ENCODE measurements at regions not wholly inside any gene's neighbourhood (a gene's known extent, or its start where the extent isn't known, plus 50 kb on each side); places are given as distances from the start of the nearest gene placed in this dataset.

- Mint-ChIP-seq H3K36me3 (no peaks in the 10 kb centered on the region), H3K27me3 (ENCODE audit: low read depth in 3 of 3) (peaks cover under 1 to 2% (median 1%) of the 10 kb centered on the region in 3 donors), H3K4me3 (no peak overlapping the region), H3K27ac (no peak overlapping the region), H3K9me3 (peaks cover 0 to 7% (median 3%) of the 10 kb centered on the region in 7 donors), H3K4me1 (no peaks in the 10 kb centered on the region)
- Histone ChIP-seq H3K9ac (ENCODE audit: insufficient read depth, low read length, poor library complexity, severe bottlenecking) (no peak overlapping the region), H3K79me2 (ENCODE audit: insufficient read depth, low read length) (no peaks in the 10 kb centered on the region), H3K4me3 (replicated peaks in 1 of 3; ENCODE audit: low read depth in 2 of 3, low read length in 3 of 3) (no peak overlapping the region), H3K27ac (ENCODE audit: low read depth in 1 of 2, low read length in 2 of 2) (no peak overlapping the region), H3K27me3 (ENCODE audit: control insufficient read depth in 2 of 2, insufficient read depth in 2 of 2, low read length in 2 of 2) (no peaks in the 10 kb centered on the region), H3K4me1 (ENCODE audit: control insufficient read depth in 1 of 2, insufficient read depth in 2 of 2, low read length in 2 of 2) (no peaks in the 10 kb centered on the region), H4K20me1 (ENCODE audit: insufficient read depth, low read length) (no peaks in the 10 kb centered on the region), H3K4me2 (replicated peaks; ENCODE audit: extremely low read depth, low read length, poor library complexity, severe bottlenecking) (no peak overlapping the region), H3K36me3 (replicated peaks in 1 of 2; ENCODE audit: control insufficient read depth in 1 of 2, insufficient read depth in 2 of 2, low read length in 2 of 2) (no peaks in the 10 kb centered on the region), H2AFZ (ENCODE audit: insufficient read depth, low read depth, low read length, poor library complexity, severe bottlenecking) (no peak overlapping the region), H3K9me3 (replicated peaks in 1 of 2; ENCODE audit: control insufficient read depth in 1 of 2, insufficient read depth in 1 of 2, low read length in 2 of 2) (peaks cover 0 to 5% of the 10 kb centered on the region in 2 donors)
- TF ChIP-seq CTCF (IDR thresholded peaks at IDR 0.05) = no peak
- no peak for DNase-seq
- intact Hi-C loops (cut with micrococcal nuclease) = no loop called here
- 91% methylated on average over 6 of the region's 8 CpGs for WGBS (ENCODE audit: insufficient coverage)
These were observed 77.0 kb upstream of the HS3ST4 start for GRCh38 chr16:25614716-25615265.

GRCh38 chr16:25613931-25614330 lies 77.8 kb upstream of the HS3ST4 start:
- Histone ChIP-seq H3K4me3 (replicated peaks in 1 of 3; ENCODE audit: low read depth in 2 of 3, low read length in 3 of 3) (no peak overlapping the region), H3K4me2 (replicated peaks; ENCODE audit: extremely low read depth, low read length, poor library complexity, severe bottlenecking) (no peak overlapping the region), H3K79me2 (ENCODE audit: insufficient read depth, low read length) (no peaks in the 10 kb centered on the region), H4K20me1 (ENCODE audit: insufficient read depth, low read length) (no peaks in the 10 kb centered on the region), H3K27me3 (ENCODE audit: control insufficient read depth in 2 of 2, insufficient read depth in 2 of 2, low read length in 2 of 2) (no peaks in the 10 kb centered on the region), H3K4me1 (ENCODE audit: control insufficient read depth in 1 of 2, insufficient read depth in 2 of 2, low read length in 2 of 2) (no peaks in the 10 kb centered on the region), H3K9me3 (replicated peaks in 1 of 2; ENCODE audit: control insufficient read depth in 1 of 2, insufficient read depth in 1 of 2, low read length in 2 of 2) (peaks cover 0 to 5% of the 10 kb centered on the region in 2 donors), H3K9ac (ENCODE audit: insufficient read depth, low read length, poor library complexity, severe bottlenecking) (no peak overlapping the region), H3K36me3 (replicated peaks in 1 of 2; ENCODE audit: control insufficient read depth in 1 of 2, insufficient read depth in 2 of 2, low read length in 2 of 2) (no peaks in the 10 kb centered on the region), H2AFZ (ENCODE audit: insufficient read depth, low read depth, low read length, poor library complexity, severe bottlenecking) (no peak overlapping the region), H3K27ac (ENCODE audit: low read depth in 1 of 2, low read length in 2 of 2) (no peak overlapping the region)
- Mint-ChIP-seq H3K36me3 (no peaks in the 10 kb centered on the region), H3K27me3 (ENCODE audit: low read depth in 3 of 3) (peaks cover 1 to 2% (median 2%) of the 10 kb centered on the region in 3 donors), H3K4me3 (no peak overlapping the region), H3K9me3 (peaks cover 0 to 7% (median 3%) of the 10 kb centered on the region in 7 donors), H3K4me1 (no peaks in the 10 kb centered on the region), H3K27ac (no peak overlapping the region)
- no peak for DNase-seq
- intact Hi-C loops (cut with micrococcal nuclease) = no loop called here
- 91% methylated on average over 5 of the region's 5 CpGs for WGBS (ENCODE audit: insufficient coverage)
- no peak for TF ChIP-seq CTCF (IDR thresholded peaks at IDR 0.05)
